Karpas-422 (cell line): ENCODE measurements at regions not wholly inside any gene's neighbourhood (a gene's known extent, or its start where the extent isn't known, plus 50 kb on each side); places are given as distances from the start of the nearest gene placed in this dataset.

Source experiments
- DNase-seq: peaks from one replicate; pipeline ENCODE4 v3.0.0-alpha.2; 2015
- H2AFZ ChIP-seq: fragments of 200-600 bp; sonication (generic); 2 replicates; pipeline ENCODE4 v1.6.1; 2014; ENCODE audit warnings: antibody characterized with exemption, low read length, mixed read lengths
- H3K27ac ChIP-seq: fragments of 200-600 bp; sonication (generic); 2 replicates; pipeline ENCODE4 v1.5.1; 2014; ENCODE audit warnings: mild to moderate bottlenecking, low read length, moderate library complexity
- H3K27me3 ChIP-seq: fragments of 200-600 bp; sonication (generic); 2 replicates; pipeline ENCODE4 v1.6.1; 2014; ENCODE audit warnings: low read length, mixed read lengths
- H3K36me3 ChIP-seq: fragments of 200-600 bp; sonication (generic); 2 replicates; pipeline ENCODE4 v1.6.1; 2014; ENCODE audit warnings: low read length, mixed read lengths; ENCODE audit not compliant: insufficient read depth
- H3K4me1 ChIP-seq: fragments of 200-600 bp; sonication (generic); 2 replicates; pipeline ENCODE4 v1.6.1; 2014; ENCODE audit warnings: mild to moderate bottlenecking, low read length, mixed read lengths
- H3K4me2 ChIP-seq: fragments of 200-600 bp; sonication (generic); 2 replicates; pipeline ENCODE4 v1.6.1; 2014; ENCODE audit warnings: low read length, low read depth, mild to moderate bottlenecking; ENCODE audit not compliant: poor library complexity, severe bottlenecking
- H3K4me3 ChIP-seq: fragments of 200-600 bp; sonication (generic); 2 replicates; pipeline ENCODE4 v1.5.1; 2014; ENCODE audit warnings: mild to moderate bottlenecking, antibody characterized with exemption, low read length, mixed read lengths
- H3K79me2 ChIP-seq: fragments of 200-600 bp; sonication (generic); 2 replicates; pipeline ENCODE4 v1.6.1; 2014; ENCODE audit warnings: mild to moderate bottlenecking, low read length, mixed read lengths
- H3K9ac ChIP-seq: fragments of 200-600 bp; sonication (generic); 2 replicates; pipeline ENCODE4 v1.6.0; 2014; ENCODE audit warnings: low read length
- H3K9me2 ChIP-seq: fragments of 200-600 bp; sonication (generic), shearing (Covaris generic); replicated peaks from 2 replicates; pipeline ENCODE4 v1.6.0; 2014; ENCODE audit warnings: mild to moderate bottlenecking, low read length, moderate library complexity; ENCODE audit not compliant: insufficient read depth
- H3K9me3 ChIP-seq: fragments of 300-700, 200-600 bp; sonication (generic); 2 replicates; pipeline ENCODE4 v1.6.1; 2014; ENCODE audit warnings: low read length, mixed read lengths
- H4K20me1 ChIP-seq: fragments of 200-600 bp; sonication (generic); 2 replicates; pipeline ENCODE4 v1.6.1; 2014; ENCODE audit warnings: mild to moderate bottlenecking, antibody characterized with exemption, low read length, low read depth; ENCODE audit not compliant: insufficient read depth

GRCh38 chr3:26839001-26839400, 216.4 kb downstream of the LRRC3B start:
- no peaks in the 10 kb centered on the region for H3K4me1 ChIP-seq
- no peak overlapping the region for H3K9ac ChIP-seq
- DNase-seq: no peak
- no peaks in the 10 kb centered on the region for H3K9me2 ChIP-seq
- no peak overlapping the region for H2AFZ ChIP-seq
- no peaks in the 10 kb centered on the region for H3K36me3 ChIP-seq
- H3K4me2 ChIP-seq: no peak overlapping the region
- no peak overlapping the region for H3K27ac ChIP-seq
- no peak overlapping the region for H3K4me3 ChIP-seq
- H3K27me3 ChIP-seq: no peaks in the 10 kb centered on the region
- H3K79me2 ChIP-seq: no peaks in the 10 kb centered on the region
- no peaks in the 10 kb centered on the region for H3K9me3 ChIP-seq
- H4K20me1 ChIP-seq: no peaks in the 10 kb centered on the region

- Histone ChIP-seq H3K36me3 (no peaks in the 10 kb centered on the region), H4K20me1 (no peaks in the 10 kb centered on the region), H3K9me3 (no peaks in the 10 kb centered on the region), H3K4me2 (no peak overlapping the region), H3K79me2 (no peaks in the 10 kb centered on the region), H3K27ac (no peak overlapping the region), H3K9me2 (no peaks in the 10 kb centered on the region; the same call in 1 of the 2 replicates), H3K4me3 (no peak overlapping the region), H3K9ac (no peak overlapping the region), H3K4me1 (no peaks in the 10 kb centered on the region), H2AFZ (no peak overlapping the region), H3K27me3 (no peaks in the 10 kb centered on the region)
- DNase-seq: no peak
Measured at GRCh38 chr3:26840272-26840870, 217.8 kb downstream of the LRRC3B start.

GRCh38 chr3:26845194-26845593, 222.6 kb downstream of the LRRC3B start:
- DNase-seq: no peak
- Histone ChIP-seq H3K9me2 (no peaks in the 10 kb centered on the region; the same call in 1 of the 2 replicates), H2AFZ (no peak overlapping the region), H3K4me2 (no peak overlapping the region), H3K4me3 (no peak overlapping the region), H3K9me3 (no peaks in the 10 kb centered on the region), H4K20me1 (no peaks in the 10 kb centered on the region), H3K79me2 (no peaks in the 10 kb centered on the region), H3K9ac (no peak overlapping the region), H3K4me1 (no peaks in the 10 kb centered on the region), H3K27ac (no peak overlapping the region), H3K27me3 (no peaks in the 10 kb centered on the region), H3K36me3 (no peaks in the 10 kb centered on the region)

- no peaks in the 10 kb centered on the region for H3K36me3 ChIP-seq
- H3K9me2 ChIP-seq: no peaks in the 10 kb centered on the region; the same call in 1 of the 2 replicates
- DNase-seq: no peak
- H3K9me3 ChIP-seq: no peaks in the 10 kb centered on the region
- no peaks in the 10 kb centered on the region for H4K20me1 ChIP-seq
- H3K27ac ChIP-seq: no peak overlapping the region
- no peak overlapping the region for H3K4me2 ChIP-seq
- no peak overlapping the region for H3K9ac ChIP-seq
- no peaks in the 10 kb centered on the region for H3K4me1 ChIP-seq
- H3K79me2 ChIP-seq: no peaks in the 10 kb centered on the region
- H3K4me3 ChIP-seq: no peak overlapping the region
- no peaks in the 10 kb centered on the region for H3K27me3 ChIP-seq
- H2AFZ ChIP-seq: no peak overlapping the region
Measured at GRCh38 chr3:26847680-26848079, 225.1 kb downstream of the LRRC3B start.

- Histone ChIP-seq H4K20me1 (no peaks in the 10 kb centered on the region), H2AFZ (no peak overlapping the region), H3K4me2 (no peak overlapping the region), H3K4me1 (no peaks in the 10 kb centered on the region), H3K36me3 (no peaks in the 10 kb centered on the region), H3K9me2 (0 out of 2 replicates have a peak, but pooled peaks cover 2% of the 10 kb centered on the region), H3K9ac (no peak overlapping the region), H3K4me3 (no peak overlapping the region), H3K27me3 (no peaks in the 10 kb centered on the region), H3K27ac (no peak overlapping the region), H3K79me2 (no peaks in the 10 kb centered on the region), H3K9me3 (no peaks in the 10 kb centered on the region)
- DNase-seq: no peak
Measured at GRCh38 chr3:26894443-26894842, 271.9 kb downstream of the LRRC3B start.

- Histone ChIP-seq H3K36me3 (no peaks in the 10 kb centered on the region), H3K27ac (no peak overlapping the region), H2AFZ (no peak overlapping the region), H3K9ac (no peak overlapping the region), H3K4me2 (no peak overlapping the region), H3K9me3 (no peaks in the 10 kb centered on the region), H4K20me1 (no peaks in the 10 kb centered on the region), H3K79me2 (no peaks in the 10 kb centered on the region), H3K27me3 (no peaks in the 10 kb centered on the region), H3K4me3 (no peak overlapping the region), H3K4me1 (no peaks in the 10 kb centered on the region), H3K9me2 (no peaks in the 10 kb centered on the region)
- DNase-seq: no peak
Measured at GRCh38 chr3:26915208-26915607, 292.6 kb downstream of the LRRC3B start.

GRCh38 chr3:26920646-26921478, 298.3 kb downstream of the LRRC3B start:
- no peaks in the 10 kb centered on the region for H3K9me3 ChIP-seq
- no peak overlapping the region for H3K27ac ChIP-seq
- H3K4me2 ChIP-seq: no peak overlapping the region
- no peak overlapping the region for H3K4me3 ChIP-seq
- H3K27me3 ChIP-seq: no peaks in the 10 kb centered on the region
- H3K4me1 ChIP-seq: no peaks in the 10 kb centered on the region
- DNase-seq: no peak
- H2AFZ ChIP-seq: no peak overlapping the region
- H3K36me3 ChIP-seq: no peaks in the 10 kb centered on the region
- no peak overlapping the region for H3K9ac ChIP-seq
- no peaks in the 10 kb centered on the region for H3K9me2 ChIP-seq
- H3K79me2 ChIP-seq: no peaks in the 10 kb centered on the region
- no peaks in the 10 kb centered on the region for H4K20me1 ChIP-seq

GRCh38 chr3:26931896-26932295, 309.3 kb downstream of the LRRC3B start:
- DNase-seq: no peak
- H4K20me1 ChIP-seq: no peaks in the 10 kb centered on the region
- no peaks in the 10 kb centered on the region for H3K9me2 ChIP-seq
- H3K27ac ChIP-seq: no peak overlapping the region
- no peaks in the 10 kb centered on the region for H3K27me3 ChIP-seq
- no peak overlapping the region for H3K4me3 ChIP-seq
- no peaks in the 10 kb centered on the region for H3K9me3 ChIP-seq
- H3K36me3 ChIP-seq: no peaks in the 10 kb centered on the region
- H3K79me2 ChIP-seq: no peaks in the 10 kb centered on the region
- no peak overlapping the region for H3K9ac ChIP-seq
- H2AFZ ChIP-seq: no peak overlapping the region
- H3K4me1 ChIP-seq: no peaks in the 10 kb centered on the region
- H3K4me2 ChIP-seq: no peak overlapping the region
